HG03097 (cell line): ENCODE measurements at regions not wholly inside any gene's neighbourhood (a gene's known extent, or its start where the extent isn't known, plus 50 kb on each side); places are given as distances from the start of the nearest gene placed in this dataset.

Experiments used
- ATAC-seq: cut with Tn5 transposase; IDR thresholded peaks from one replicate; pipeline ENCODE4 v1.9.1; 2021; ENCODE audit not compliant: unreplicated experiment, low FRiP score

DNA sequence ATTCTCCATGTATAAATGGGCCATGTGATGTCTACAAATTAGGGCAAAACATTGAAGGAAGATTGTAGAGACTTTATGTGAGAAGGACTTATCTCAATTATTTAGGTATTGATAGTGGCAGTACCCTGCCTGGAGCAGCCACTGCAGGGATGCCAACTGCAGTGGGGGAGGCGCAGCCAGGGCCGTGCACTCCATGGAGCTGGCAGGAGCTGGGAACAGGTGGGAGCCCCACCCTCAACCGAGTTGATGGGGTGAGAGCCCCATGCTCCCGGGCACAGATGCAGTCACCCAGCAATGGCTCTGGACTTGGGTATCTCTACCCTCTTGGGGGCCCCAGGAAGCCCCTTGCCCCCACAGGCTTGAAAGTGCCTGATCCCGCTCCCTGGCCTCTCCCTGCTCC is 564.3 kb downstream of the SLC4A3 start:
- ATAC-seq, result no peak

DNA sequence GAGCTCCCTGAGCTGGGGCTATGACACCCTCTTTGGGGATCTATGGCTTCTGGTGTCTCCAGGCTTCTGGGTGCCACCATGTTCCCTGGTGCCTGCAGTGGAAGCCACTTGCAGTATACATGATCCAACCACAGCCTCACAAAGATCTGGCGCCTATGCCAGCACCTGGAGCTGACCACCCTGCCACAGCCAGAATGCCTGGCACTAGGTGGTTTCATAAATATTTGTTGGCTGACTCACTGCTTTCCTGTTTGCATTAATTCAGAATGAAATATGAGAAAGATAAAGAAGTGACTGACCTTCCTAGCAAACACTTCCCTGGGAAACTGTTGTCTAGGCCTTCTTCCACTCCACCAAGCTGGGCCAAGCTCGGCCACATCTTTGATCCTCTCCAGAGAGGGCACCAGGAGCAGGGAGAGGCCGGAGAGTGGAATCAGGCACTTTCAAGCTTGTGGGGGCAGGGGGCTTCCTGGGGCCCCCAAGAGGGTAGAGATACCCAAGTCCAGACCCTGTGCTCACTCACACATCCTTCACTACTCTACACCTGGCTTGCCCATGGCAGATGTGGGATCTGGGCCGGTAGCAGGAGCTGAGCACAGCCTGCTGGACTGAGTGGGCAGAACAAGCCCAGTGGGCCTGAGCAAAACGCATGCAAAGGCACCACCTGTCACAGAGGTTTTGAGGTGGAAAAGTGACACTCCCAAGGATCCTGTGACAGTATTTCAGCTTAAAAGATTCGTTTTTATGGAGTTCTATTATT is 565.7 kb downstream of the SLC4A3 start:
- ATAC-seq, result no peak

DNA sequence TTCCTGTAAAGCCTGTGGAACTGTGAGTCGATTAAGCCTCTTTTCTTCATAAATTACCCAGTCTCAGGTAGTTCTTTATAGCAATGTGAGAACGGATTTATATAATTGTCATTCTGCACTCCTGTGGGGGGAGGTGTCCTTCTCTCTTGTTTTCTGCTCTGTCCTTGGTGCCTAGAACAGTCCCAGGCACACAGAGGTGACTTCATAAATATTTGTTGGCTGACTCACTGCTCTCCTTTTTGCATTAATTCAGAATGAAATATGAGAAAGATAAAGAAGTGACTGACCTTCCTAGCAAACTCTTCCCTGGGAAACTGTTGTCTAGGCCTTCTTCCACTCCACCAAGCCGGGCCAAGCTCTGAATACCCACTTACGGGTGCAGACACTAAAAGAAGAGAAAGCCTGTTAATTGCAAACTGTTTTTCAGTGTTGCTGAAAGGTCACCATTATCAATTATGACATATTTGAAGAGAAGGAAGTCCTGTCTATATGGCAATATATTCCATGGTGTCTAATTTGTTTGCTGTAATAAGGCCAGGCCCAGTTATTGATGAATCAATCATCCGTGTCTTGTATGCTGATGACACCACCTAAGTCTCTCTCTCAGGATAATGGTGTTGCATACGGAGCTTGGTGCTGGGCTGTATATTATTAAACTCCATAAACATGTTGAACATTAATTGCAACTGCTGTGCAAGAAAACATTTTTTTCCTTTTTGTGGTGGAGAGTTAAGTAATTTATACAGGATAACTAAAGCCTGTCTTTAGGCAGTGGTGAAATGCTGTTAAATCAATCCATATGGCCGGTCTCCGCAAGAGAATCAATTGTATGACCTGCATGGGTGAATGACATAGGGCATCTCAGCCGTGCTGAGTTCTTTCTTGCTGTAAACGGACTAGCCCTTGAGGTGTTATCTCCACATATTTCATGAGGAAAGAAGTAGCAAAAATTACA is 567.5 kb downstream of the SLC4A3 start:
- ATAC-seq, result no peak

DNA sequence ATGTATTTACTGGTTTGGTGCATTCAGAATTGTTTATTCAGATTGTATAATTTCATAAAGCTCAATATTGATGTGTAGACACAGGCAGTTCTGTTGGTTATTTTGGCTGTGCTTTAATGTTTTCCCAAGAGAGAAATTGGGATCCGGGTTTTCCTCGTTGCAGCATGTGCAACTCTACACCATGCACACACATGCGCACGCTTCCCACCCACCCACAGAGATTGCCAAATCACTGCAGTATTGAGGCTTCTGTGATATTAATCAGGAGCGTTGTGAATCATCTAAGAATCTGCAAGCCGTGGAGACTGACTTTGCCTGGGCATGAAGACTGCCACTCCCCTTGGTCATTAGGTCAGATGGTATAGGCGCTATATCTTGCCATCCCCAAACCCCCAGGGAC is 571.5 kb downstream of the SLC4A3 start:
- ATAC-seq, result no peak

DNA sequence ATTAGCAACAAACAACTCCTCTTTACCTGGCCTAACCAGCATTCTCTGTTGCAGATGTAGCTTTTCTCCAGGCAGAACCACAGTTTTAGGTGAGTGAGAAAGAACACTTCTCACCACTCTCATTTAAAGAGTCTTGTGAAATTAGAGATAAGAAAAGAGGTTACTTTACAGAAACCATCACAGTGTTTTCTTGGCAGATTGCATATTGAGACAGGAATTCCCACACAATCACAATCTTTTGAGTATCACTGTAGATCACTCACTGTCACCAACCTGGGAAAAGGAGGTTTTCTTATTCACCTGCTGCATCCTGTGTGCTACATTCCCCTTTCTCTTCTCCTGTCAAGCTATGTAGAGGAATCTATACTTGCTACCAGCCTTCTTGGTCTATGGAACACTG is 574.6 kb downstream of the SLC4A3 start:
- ATAC-seq, result no peak

DNA sequence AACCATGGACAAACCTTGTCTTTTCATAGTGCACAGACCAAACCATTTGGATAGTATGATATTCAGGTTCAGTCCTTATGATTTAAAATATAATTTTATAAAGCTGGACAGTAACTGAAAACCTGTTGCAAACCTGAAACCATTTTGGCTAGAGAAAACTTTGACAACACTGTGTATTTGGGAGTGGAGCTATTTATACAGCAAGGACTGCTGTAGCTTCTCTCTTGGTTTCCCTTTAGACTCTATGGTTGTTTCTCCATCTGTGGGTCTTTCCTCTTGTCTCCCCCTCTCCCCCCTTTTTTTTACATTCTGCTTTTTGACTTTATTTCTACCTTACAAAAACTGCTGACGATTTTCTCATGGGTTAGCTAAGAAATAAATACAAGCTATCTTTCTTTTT is 581.7 kb downstream of the SLC4A3 start:
- no peak for ATAC-seq

DNA sequence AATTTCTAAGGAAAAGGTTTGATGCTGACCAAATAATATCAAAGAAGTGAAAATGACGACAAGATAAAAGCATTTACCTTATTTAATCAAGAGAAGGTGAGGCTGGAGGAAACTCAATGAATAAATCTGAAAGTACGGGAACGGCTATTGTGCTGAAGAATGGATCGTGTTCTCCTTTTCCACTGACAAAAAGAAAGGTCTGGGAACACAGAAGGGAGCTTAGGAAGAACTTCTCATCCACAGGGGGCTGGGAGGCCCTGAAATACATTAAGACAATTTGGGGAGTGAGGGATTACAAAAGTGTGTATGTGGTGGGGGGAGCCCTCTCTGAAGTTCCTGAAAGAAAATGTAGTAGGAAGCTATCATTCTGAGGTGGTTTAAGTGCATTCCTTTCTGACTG is 582.3 kb downstream of the SLC4A3 start:
- no peak for ATAC-seq

DNA sequence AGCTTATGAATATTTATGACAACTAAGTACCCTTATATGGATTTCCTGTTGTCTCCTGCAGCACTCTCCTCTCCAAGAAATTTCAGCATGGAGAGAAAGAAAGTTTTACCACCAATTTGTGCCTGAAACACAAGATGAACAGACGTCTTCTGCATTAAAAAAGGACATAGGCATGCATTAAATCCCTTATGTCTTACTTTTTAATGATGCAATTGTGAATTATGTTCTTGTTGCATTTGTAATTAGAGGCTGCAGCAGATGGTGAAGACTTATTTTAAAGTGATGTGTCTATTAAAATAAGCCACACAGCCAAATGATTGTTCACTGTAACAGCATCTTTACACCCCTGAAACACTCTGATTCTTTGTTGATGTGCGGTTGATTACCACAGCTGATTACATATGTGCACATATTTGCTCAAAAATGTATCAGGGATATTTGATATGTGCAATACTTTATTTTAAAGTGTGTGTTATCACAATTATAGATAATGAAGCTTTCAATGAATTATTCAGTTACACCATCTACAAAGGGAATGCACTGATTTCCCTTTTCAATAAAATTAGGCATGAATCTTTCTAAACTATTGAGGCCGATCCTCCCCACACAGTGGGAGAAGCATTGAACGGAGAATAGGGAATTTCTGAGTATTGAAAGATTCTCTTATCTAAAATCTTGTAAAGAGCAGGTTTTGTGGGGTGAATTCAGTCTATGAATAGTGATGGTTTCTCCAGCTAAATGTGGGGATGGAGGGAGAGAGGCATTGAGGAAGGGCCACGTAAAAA is 585.1 kb downstream of the SLC4A3 start:
- ATAC-seq, result no peak

DNA sequence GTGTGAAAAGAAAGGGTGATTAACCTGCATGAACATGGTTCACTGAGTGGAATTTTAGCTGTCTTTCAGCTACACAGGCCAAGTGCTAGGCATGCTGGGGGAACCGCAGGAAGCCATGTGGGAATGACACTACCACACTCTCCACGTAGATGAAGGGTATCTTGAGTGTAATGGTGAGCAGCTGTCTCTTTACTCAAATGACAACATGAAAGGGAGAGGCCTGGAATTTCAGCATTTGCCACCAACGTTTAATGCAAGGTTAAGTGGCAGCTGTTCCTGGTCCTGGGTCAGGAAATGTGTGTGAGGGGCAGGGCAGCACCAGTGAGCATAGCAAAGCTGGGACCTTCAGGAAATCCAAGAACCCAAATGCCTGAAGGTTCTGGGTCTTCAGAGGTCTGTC is 588.4 kb downstream of the SLC4A3 start:
- ATAC-seq, result no peak

DNA sequence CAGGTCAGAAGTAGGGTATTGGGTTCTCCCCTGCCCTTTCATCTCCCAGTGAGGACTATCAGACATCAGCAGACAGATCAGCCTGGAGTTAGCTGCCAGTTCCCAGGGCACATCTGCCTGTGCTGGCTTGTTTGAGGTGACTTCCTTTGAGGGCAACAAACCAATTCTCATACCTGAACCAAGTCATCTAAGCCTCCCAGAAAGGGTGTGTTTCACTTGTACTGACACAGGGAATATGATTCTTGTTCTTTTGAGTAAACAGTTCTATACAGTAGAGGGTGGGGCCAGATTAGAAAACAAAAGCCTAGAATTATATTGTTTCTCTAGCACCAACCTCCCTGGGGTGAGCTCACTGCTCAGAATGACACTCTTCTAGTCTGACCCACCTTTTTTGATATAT is 591.9 kb downstream of the SLC4A3 start:
- ATAC-seq, result no peak

DNA sequence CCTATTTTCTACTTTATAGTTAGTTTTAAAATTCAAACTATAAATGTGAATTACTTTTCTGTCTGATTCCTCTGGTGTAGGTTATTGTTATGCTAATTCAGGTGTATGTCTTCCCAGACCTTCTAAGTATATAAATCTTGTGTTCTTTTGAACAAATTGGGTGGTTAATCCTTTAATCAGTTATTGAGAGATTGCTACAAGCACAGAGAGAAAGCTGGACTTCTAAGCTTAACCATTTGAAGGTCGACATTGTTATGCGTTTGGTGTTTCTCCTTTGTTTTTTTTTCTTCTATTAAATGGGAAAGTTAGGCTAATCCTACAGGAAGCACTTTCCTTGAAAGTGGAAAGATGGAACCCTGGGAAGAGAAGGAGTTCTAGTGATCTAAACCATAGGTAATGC is 592.6 kb downstream of the SLC4A3 start:
- no peak for ATAC-seq

DNA sequence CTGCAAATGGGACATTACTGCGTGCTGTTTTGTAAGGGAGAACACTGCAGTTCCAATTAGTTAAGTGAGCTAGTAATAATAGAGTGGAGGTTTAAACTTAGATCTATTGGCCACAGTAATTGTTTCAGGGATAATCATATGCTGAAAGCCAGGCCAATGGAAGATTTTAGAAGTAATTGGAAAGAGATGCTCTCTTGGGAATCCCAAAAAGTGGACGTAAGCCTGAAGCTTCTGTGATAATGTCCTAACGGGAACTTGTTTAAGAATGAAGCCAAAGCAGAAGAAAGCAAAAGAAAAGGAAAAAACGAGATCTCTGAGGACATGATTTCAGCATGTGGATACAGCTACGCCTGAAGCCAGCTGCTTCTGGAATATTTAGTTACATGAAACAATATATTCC is 594.6 kb downstream of the SLC4A3 start:
- ATAC-seq, result no peak

DNA sequence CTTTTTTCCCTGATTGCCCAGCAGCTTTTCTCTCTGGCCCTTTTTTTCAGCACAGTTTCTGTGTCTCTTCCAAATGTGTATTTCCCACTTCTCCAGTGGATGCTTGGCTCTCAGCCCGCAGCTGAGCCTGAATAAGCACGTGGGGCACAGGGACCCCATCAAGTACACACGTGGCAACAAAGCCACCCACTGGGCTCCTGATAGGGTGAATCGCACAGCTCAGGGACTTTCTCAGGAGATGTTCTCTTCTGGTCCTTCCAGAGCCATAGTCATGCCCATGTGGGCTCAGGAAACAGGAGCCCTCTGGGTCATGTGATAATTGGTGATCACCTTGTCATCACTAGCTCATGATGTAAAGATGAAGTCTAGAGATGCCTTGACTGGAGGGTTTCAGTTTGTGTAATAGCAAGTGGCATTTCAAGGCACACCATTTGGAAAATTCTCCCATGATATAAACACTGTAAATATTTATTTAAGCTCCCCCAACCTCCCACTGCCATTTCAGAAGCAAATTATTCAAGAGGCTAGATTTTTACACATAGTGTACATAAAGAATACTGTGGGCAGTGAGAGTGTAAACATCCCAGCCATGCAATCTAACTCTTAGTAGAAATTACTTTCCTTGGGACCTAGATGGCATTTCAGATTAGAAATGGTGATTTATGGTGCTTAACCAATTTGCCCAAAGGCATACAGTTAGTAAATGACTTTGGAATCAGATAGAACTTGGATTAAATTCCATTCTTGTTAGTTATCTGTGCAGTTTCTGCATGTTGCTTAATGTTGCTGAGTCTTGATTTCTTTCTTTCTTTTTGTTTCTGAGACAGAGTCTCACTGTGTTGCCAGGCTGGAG is 597.5 kb downstream of the SLC4A3 start:
- no peak for ATAC-seq

DNA sequence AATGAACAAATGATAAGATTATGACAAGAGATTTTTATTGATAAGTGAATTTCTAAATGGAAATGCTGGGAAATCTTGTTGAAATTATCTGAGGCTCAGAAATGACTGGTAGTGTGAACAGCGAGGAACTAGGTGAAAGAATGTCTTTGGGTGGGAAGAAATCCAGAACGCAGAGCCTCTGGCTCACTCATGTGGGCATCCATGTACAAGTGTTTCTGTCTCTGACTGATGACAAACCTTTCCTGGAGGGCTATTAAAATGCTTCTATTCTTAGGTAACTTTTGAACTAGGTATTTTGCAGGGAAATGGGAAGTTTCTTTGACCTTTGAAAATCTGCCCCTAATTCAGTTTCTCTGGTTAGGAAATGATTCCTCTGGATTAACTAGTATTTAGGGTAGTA is 598.6 kb downstream of the SLC4A3 start:
- ATAC-seq, result no peak

DNA sequence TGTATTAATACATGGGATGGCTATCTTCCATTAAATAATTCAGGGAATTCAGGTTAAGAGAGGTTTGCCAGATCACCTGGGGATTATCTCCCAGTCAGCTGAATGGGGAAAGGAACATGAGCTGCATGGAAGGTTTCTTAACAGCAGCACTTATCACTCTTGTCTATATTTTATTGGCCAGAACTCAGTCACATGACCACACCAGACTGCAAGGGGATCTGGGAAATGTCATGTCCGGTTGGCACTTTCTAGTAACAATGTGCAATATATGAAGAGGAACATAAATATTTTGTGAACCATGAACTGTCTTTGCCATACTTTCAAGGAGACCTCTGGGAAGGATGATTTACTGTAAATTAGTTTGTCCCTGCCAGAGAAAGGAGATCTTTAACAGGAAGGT is 599.1 kb downstream of the SLC4A3 start:
- no peak for ATAC-seq

DNA sequence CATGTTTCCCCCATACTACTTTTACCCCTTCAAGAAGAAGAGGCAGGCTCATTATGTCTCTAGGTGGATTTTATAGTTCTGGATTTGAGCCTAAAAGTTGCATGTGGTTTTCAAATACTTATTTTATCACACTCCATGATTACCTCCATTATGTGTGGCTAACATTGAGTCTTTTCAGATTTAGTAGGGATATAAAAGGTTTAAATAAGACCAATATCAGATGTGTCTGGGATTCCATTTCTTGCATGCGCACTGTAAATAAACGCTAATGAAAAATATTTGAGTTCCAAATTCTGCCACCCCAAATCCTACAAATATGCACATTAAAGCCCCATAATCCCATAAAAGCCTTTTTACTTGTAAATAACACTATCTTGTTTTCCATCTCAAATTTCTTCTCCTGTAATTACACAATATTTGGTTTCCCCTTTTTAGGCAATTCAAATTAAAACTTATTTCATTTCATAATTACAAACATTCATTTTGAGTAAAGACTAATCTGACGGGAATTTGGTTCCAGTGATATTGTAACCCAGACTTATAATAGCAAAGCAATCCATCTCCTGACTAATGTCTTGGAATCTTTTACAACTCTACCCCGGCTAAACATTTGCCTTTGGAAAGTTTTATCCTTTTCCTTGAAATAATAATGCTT is 600.0 kb downstream of the SLC4A3 start:
- ATAC-seq, result no peak

DNA sequence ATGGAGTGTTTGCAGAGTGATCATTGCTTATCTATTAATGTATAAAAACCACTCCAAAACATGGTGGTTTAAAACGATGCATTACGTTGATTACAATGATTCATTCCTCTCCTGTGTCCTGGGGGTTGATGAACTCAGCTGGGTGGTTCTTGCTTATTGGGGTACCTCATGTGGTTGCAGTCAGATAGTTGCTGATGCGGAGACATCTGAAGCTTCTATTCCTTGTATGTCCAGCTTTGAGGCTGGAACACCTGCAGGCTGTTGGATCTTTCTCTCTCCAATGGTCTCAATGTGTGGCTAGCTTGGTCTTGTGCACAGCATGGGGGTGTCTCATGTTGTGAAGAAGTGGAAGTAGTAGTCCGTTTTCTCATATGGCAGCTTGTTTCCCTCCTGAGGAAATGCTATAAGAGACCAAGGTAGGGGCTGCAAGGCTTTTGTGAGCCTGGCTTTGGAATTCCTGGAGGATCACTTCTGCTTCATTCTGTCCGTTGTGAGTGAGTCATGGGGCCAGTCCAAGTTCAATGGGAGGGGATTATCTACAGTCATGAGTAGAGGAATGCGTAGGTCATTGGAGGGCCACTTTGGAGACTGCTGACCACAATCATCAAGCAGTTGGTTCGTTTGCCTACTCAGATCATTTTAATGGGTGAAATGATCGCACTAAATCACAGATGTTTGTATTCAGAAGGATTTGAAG is 601.0 kb downstream of the SLC4A3 start:
- no peak for ATAC-seq

DNA sequence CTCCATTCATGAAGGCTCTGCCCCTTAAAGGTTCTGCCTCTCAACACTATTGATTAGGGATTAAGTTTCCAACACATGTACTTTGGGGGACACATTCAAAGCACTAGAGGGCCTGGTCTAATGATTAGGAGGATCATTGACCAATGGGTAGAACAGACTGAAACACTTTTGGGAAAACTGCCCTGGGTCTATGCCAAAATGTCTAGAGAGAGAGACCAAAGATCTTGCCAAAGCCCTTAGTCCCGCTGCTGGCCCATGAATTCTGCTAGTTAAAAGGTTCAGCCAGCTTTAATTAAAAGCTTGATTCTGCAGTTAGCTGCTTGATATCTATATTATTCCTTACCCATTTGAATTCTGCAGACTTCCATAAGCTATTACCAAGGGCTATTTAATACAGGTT is 613.2 kb downstream of the SLC4A3 start:
- ATAC-seq, result no peak

DNA sequence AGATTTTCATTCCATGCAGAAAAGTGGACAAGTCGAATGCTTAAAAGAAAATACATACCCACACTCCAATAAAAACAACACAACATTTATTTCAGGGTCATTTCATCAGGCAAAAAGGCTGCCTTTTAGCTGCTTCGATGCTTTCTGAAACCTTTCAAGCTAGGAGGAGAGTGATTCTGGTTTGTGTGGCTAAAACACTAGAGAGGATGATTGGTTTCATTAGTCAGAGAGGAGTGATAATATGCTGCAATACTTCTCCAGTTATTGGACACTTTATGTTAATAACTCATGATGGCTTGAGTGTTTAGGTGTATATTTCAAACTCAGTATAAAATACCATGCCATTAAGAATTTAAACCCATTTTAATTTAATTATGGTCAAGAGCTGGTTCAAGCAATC is 614.0 kb downstream of the SLC4A3 start:
- no peak for ATAC-seq
